IMR-90 (cell line): ENCODE measurements at regions not wholly inside any gene's neighbourhood (a gene's known extent, or its start where the extent isn't known, plus 50 kb on each side); places are given as distances from the start of the nearest gene placed in this dataset.

Experiments
- ATAC-seq: fragments of 200-7000 bp; cut with Tn5 transposase; 2 replicates; pipeline ENCODE4 v1.9.1; 2020; ENCODE audit warnings: low read depth, mild to moderate bottlenecking, moderate library complexity
- BruUV-seq: library from RNA; stranded (reverse); fragments of 400-500 nt; replicated peaks from 2 replicates; lab custom pipeline; 2021; lab: Mats Ljungman, UMichigan
- CTCF ChIA-PET: fragments of 300-600 bp; formaldehyde crosslinking; extraction: SDS; loops from one replicate; lab custom pipeline; 2021; ENCODE audit warnings: antibody characterized with exemption; lab: Yijun Ruan, JAX
- POLR2A ChIA-PET: fragments of 300-600 bp; sonication (Branson Sonifier 250); formaldehyde crosslinking; loops from one replicate; lab custom pipeline; 2022; ENCODE audit warnings: antibody characterized with exemption; ENCODE audit not compliant: unreplicated experiment; lab: Charles Lee
- DNase-seq: peaks from one replicate; pipeline ENCODE4 v3.0.0; 2013
- H2AFZ ChIP-seq: replicated peaks from 2 replicates; pipeline ENCODE3; 2013; ENCODE audit warnings: low read length, mild to moderate bottlenecking; ENCODE audit not compliant: poor library complexity
- H2AK5ac ChIP-seq: 2 replicates; pipeline ENCODE4 v1.6.1; 2013; ENCODE audit warnings: low read depth, low read length, inconsistent platforms
- H2AK9ac ChIP-seq: replicated peaks from 2 replicates; pipeline ENCODE3; 2013; ENCODE audit warnings: mild to moderate bottlenecking, low read depth, low read length, moderate library complexity; ENCODE audit not compliant: poor library complexity
- H2BK120ac ChIP-seq: 2 replicates; pipeline ENCODE4 v1.6.1; 2013; ENCODE audit warnings: low read depth, low read length, inconsistent platforms
- H2BK15ac ChIP-seq: 3 replicates; pipeline ENCODE4 v1.6.1; 2013; ENCODE audit warnings: low read depth, low read length, inconsistent platforms
- H2BK20ac ChIP-seq: 2 replicates; pipeline ENCODE4 v1.6.1; 2013; ENCODE audit warnings: low read depth, mild to moderate bottlenecking, inconsistent platforms, low read length, moderate library complexity
- H2BK5ac ChIP-seq: 2 replicates; pipeline ENCODE4 v1.6.1; 2013; ENCODE audit warnings: mild to moderate bottlenecking, low read depth, low read length, inconsistent platforms; ENCODE audit not compliant: poor library complexity, severe bottlenecking
- H3K14ac ChIP-seq: replicated peaks from 2 replicates; pipeline ENCODE4 v1.6.1; 2013; ENCODE audit warnings: low read depth, low read length, inconsistent platforms
- H3K18ac ChIP-seq: 2 replicates; pipeline ENCODE4 v1.6.1; 2013; ENCODE audit warnings: low read depth, low read length, control low read depth
- H3K23ac ChIP-seq: 2 replicates; pipeline ENCODE4 v1.6.1; 2013; ENCODE audit warnings: low read depth, low read length, inconsistent platforms
- H3K27ac ChIP-seq: 2 replicates; pipeline ENCODE4 v1.5.1; 2013; ENCODE audit warnings: mild to moderate bottlenecking, control low read depth, low read length; ENCODE audit not compliant: insufficient read depth
- H3K27me3 ChIP-seq: 2 replicates; pipeline ENCODE4 v1.6.1; 2013; ENCODE audit warnings: low read length; ENCODE audit not compliant: control insufficient read depth, insufficient read depth
- H3K36me3 ChIP-seq: 2 replicates; pipeline ENCODE4 v1.6.1; 2013; ENCODE audit warnings: low read length, mixed read lengths; ENCODE audit not compliant: control insufficient read depth, insufficient read depth
- H3K4ac ChIP-seq: 2 replicates; pipeline ENCODE4 v1.6.1; 2013; ENCODE audit warnings: low read depth, low read length, inconsistent platforms
- H3K4me1 ChIP-seq: 2 replicates; pipeline ENCODE4 v1.6.1; 2013; ENCODE audit warnings: low read length, mixed read lengths; ENCODE audit not compliant: control insufficient read depth, insufficient read depth
- H3K4me2 ChIP-seq: 2 replicates; pipeline ENCODE4 v1.6.1; 2013; ENCODE audit warnings: low read depth, mild to moderate bottlenecking, control low read depth, low read length, moderate library complexity
- H3K4me3 ChIP-seq: 2 replicates; pipeline ENCODE4 v1.5.1; 2013; ENCODE audit warnings: low read depth, mild to moderate bottlenecking, control low read depth, low read length, moderate library complexity; ENCODE audit not compliant: insufficient read depth
- H3K56ac ChIP-seq: 2 replicates; pipeline ENCODE4 v1.6.1; 2013; ENCODE audit warnings: low read length, inconsistent platforms; ENCODE audit not compliant: insufficient read depth; ENCODE audit errors: extremely low read depth
- H3K79me1 ChIP-seq, 2 experiments: 2 replicates each; pipeline ENCODE4 v1.6.1; 2013; ENCODE audit warnings: low read length in 2 of 2, inconsistent platforms in 1 of 2, low read depth in 1 of 2
- H3K9ac ChIP-seq: 2 replicates; pipeline ENCODE4 v1.6.1; 2013; ENCODE audit warnings: low read depth, low read length, control low read depth
- H3K9me1 ChIP-seq: 2 replicates; pipeline ENCODE4 v1.6.1; 2013; ENCODE audit warnings: low read length, inconsistent platforms; ENCODE audit not compliant: insufficient read depth
- H3K9me3 ChIP-seq: 2 replicates; pipeline ENCODE4 v1.6.1; 2013; ENCODE audit warnings: low read length; ENCODE audit not compliant: control insufficient read depth, insufficient read depth
- H4K20me1 ChIP-seq: 2 replicates; pipeline ENCODE4 v1.6.1; 2013; ENCODE audit warnings: low read length, inconsistent platforms; ENCODE audit not compliant: insufficient read depth
- H4K5ac ChIP-seq: 2 replicates; pipeline ENCODE4 v1.6.1; 2013; ENCODE audit warnings: mild to moderate bottlenecking, low read depth, low read length, control low read depth
- H4K8ac ChIP-seq, 2 experiments: 2 replicates each; pipeline ENCODE4 v1.6.1; 2013; ENCODE audit warnings: low read depth in 2 of 2, low read length in 2 of 2, control low read depth in 1 of 2, inconsistent platforms in 1 of 2
- H4K91ac ChIP-seq: 2 replicates; pipeline ENCODE4 v1.6.1; 2013; ENCODE audit warnings: low read depth, low read length, inconsistent platforms; ENCODE audit not compliant: insufficient read depth
- BHLHE40 ChIP-seq: fragments of 150-350 bp; IDR thresholded peaks from 2 replicates; pipeline ENCODE4 v1.6.1; 2016; ENCODE audit warnings: mild to moderate bottlenecking, low read depth, low read length
- CEBPB ChIP-seq: IDR thresholded peaks from 2 replicates; pipeline ENCODE4 v1.6.1; 2012; ENCODE audit warnings: low read depth, low read length, improper control_type of control experiment
- CTCF ChIP-seq: conservative IDR thresholded peaks from 2 replicates; pipeline ENCODE4 v1.5.1; 2012; ENCODE audit warnings: mild to moderate bottlenecking, low read depth, low read length, improper control_type of control experiment
- FOS ChIP-seq: fragments of 150-350 bp; IDR thresholded peaks from 2 replicates; pipeline ENCODE4 v1.6.1; 2016; ENCODE audit warnings: low read depth, low read length
- MAFK ChIP-seq: IDR thresholded peaks from 2 replicates; pipeline ENCODE4 v1.6.1; 2012; ENCODE audit warnings: low read depth, low read length, improper control_type of control experiment
- MAZ ChIP-seq: IDR thresholded peaks from 2 replicates; pipeline ENCODE4 v1.6.1; 2012; ENCODE audit warnings: low read depth, mild to moderate bottlenecking, low read length, improper control_type of control experiment, moderate library complexity, borderline replicate concordance
- NFE2L2 ChIP-seq: fragments of 150-350 bp; IDR thresholded peaks from 2 replicates; pipeline ENCODE4 v1.6.1; 2016; ENCODE audit warnings: low read depth, mild to moderate bottlenecking, low read length
- RCOR1 ChIP-seq: IDR thresholded peaks from 2 replicates; pipeline ENCODE4 v1.6.1; 2012; ENCODE audit warnings: mild to moderate bottlenecking, low read length, improper control_type of control experiment; ENCODE audit not compliant: insufficient replicate concordance
- RFX5 ChIP-seq: IDR thresholded peaks from 2 replicates; pipeline ENCODE4 v1.8.0; 2012; ENCODE audit warnings: low read depth, mild to moderate bottlenecking, low read length, moderate library complexity
- USF2 ChIP-seq: fragments of 150-350 bp; IDR thresholded peaks from 2 replicates; pipeline ENCODE4 v1.6.1; 2017; ENCODE audit warnings: mild to moderate bottlenecking, antibody characterized with exemption, low read length, low read depth
- WGBS, 2 experiments: methylation state at CpG; one replicate each; pipeline versions ENCODE4 v1.1.5 to v1.1.7; 2013; ENCODE audit warnings: missing lambda C conversion rate in 2 of 2; ENCODE audit not compliant: insufficient read length in 1 of 2; ENCODE audit errors: extremely low coverage in 2 of 2; 5-methylcytosine and 5-hydroxymethylcytosine counted together
- dilution Hi-C: fragments of 300-500 bp; cut with HindIII; formaldehyde crosslinking; loops from one replicate; pipeline ENCODE4 v1.14.3; 2018; ENCODE audit warnings: low sequenced_read_pairs; ENCODE audit not compliant: unreplicated experiment
- in situ Hi-C: fragments of 300-500 bp; cut with MboI; formaldehyde crosslinking; loops from 3 replicates; pipeline ENCODE4 v1.14.3; 2019; ENCODE audit warnings: low sequenced_read_pairs, inconsistent platforms, mixed read lengths
- intact Hi-C: fragments of 100-400 bp; cut with micrococcal nuclease; formaldehyde crosslinking; loops from 2 replicates; pipeline ENCODE4 v1.10.0; 2022

GRCh38 chr17:63275318-63275970 is 170.7 kb downstream of the CYB561 start:
- peak overlapping the region in 1 of 2 experiments; percentile 27; a peak in 1 of 4 replicates for H4K8ac ChIP-seq
- POLR2A ChIA-PET = no interaction called here
- H3K27me3 ChIP-seq = no peaks in the 10 kb centered on the region
- dilution Hi-C loops = no loop called here
- H3K9ac ChIP-seq = no peak overlapping the region
- H3K36me3 ChIP-seq = no peaks in the 10 kb centered on the region; the same call in 1 of the 2 replicates
- H2BK5ac ChIP-seq = peak overlapping the region; percentile 76
- no CpG with 5 or more reads among the region's 1 CpG for WGBS, 2 experiments
- intact Hi-C loops = no loop called here
- 0 out of 2 replicates have a peak, but pooled peaks cover 3% of the 10 kb centered on the region for H4K20me1 ChIP-seq
- H3K4ac ChIP-seq = no peak overlapping the region
- H2BK20ac ChIP-seq = peak overlapping the region; percentile 73; the same call in 1 of the 2 replicates
- no peak overlapping the region for H2AFZ ChIP-seq
- CTCF ChIA-PET = interaction anchor here (1.0 kb wide), 1 partner anchor 16 kb away, joined by 3 read pairs; no protein-coding TSS in a partner anchor
- no peak overlapping the region for H3K23ac ChIP-seq
- H2AK9ac ChIP-seq = no peak overlapping the region
- peak overlapping the region; percentile 44; the same call in 1 of the 2 replicates for H3K27ac ChIP-seq
- H3K9me1 ChIP-seq = peaks cover 6% of the 10 kb centered on the region
- DNase-seq (peak; percentile 99), ATAC-seq (peak; percentile 83)
- no peaks in the 10 kb centered on the region for H3K9me3 ChIP-seq
- H3K14ac ChIP-seq = 0 out of 2 replicates have a peak overlapping the region, but pooled peaks have one; percentile 66
- H3K56ac ChIP-seq = no peak overlapping the region; the same call in 1 of the 2 replicates
- H4K91ac ChIP-seq = no peak overlapping the region
- H3K4me3 ChIP-seq = no peak overlapping the region
- H2AK5ac ChIP-seq = no peak overlapping the region
- peak overlapping the region; percentile 54; the same call in 1 of the 2 replicates for H2BK120ac ChIP-seq
- H3K4me2 ChIP-seq = no peak overlapping the region
- peak overlapping the region; percentile 76; the same call in 1 of the 2 replicates for H3K18ac ChIP-seq
- H3K79me1 ChIP-seq = peaks cover 33 to 41% of the 10 kb centered on the region in 2 experiments
- H4K5ac ChIP-seq = 0 out of 2 replicates have a peak overlapping the region, but pooled peaks have one; percentile 39
- in situ Hi-C loops = no loop called here
- H2BK15ac ChIP-seq = no peak overlapping the region
- H3K4me1 ChIP-seq = peaks cover 11% of the 10 kb centered on the region
- peak; percentile 53; the same call in 1 of the 2 replicates for TF ChIP-seq MAFK
- no peak for TF ChIP-seq RCOR1
- peak; percentile 84 for TF ChIP-seq NFE2L2
- TF ChIP-seq CEBPB = peak; percentile 73
- TF ChIP-seq RFX5 = no peak
- TF ChIP-seq CTCF = no peak
- no peak for TF ChIP-seq USF2
- no peak for TF ChIP-seq MAZ
- peak; percentile 58; the same call in 1 of the 2 replicates for TF ChIP-seq BHLHE40
- TF ChIP-seq FOS = peak; percentile 99
- no TSS peak for BruUV-seq
